ENCODE measurements at regions not wholly inside any gene's neighbourhood (a gene's known extent, or its start where the extent isn't known, plus 50 kb on each side); places are given as distances from the start of the nearest gene placed in this dataset.

GRCh38 chr4:125501090-125501489, 186.3 kb downstream of the FAT4 start:
- Histone ChIP-seq H3K4me3 (no peak overlapping the region), H3K27ac (no peak overlapping the region), H3K4me1 (ENCODE audit: insufficient read depth) (no peaks in the 10 kb centered on the region), H3K9me3 (no peaks in the 10 kb centered on the region), H3K36me3 (no peaks in the 10 kb centered on the region), H3K27me3 (peaks cover 3% of the 10 kb centered on the region)
- no peak for DNase-seq
- intact Hi-C loops (cut with DNase I): no loop called here
- TF ChIP-seq EP300 (IDR thresholded peaks at IDR 0.05) (no peak), POLR2A (IDR thresholded peaks at IDR 0.05) (no peak), CTCF (IDR thresholded peaks at IDR 0.05) (no peak)
- 91 to 92% (median 92%) methylated on average over 3 of the region's 3 CpGs for WGBS, 3 donors

DNA sequence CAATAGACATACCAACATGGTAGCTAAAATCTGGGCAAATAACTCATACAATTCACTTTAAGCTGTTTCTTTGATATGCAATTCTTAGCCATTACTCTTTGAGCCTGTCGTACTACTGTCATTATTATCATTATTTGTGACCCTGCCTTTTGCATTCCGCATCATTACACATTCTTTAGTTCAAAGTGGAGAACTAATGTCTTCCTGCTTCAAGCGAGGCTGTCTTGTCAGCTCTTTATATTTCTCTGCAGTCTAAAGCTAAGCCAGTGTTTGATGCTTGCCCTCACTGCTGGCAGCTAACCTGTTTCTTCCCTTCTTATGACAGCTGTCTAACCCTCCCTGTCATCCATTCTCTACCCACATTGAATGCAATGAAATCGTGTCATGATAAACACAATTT, 186.8 kb downstream of the FAT4 start:
- Histone ChIP-seq H3K36me3 (no peaks in the 10 kb centered on the region), H3K4me1 (ENCODE audit: insufficient read depth) (no peaks in the 10 kb centered on the region), H3K27ac (no peak overlapping the region), H3K4me3 (no peak overlapping the region), H3K9me3 (no peaks in the 10 kb centered on the region), H3K27me3 (peaks cover 3% of the 10 kb centered on the region)
- intact Hi-C loops (cut with DNase I): no loop called here
- WGBS, 3 donors: 50 to 64% (median 61%) methylated on average over 4 of the region's 4 CpGs
- no peak for DNase-seq
- no peak for TF ChIP-seq POLR2A (IDR thresholded peaks at IDR 0.05)

DNA sequence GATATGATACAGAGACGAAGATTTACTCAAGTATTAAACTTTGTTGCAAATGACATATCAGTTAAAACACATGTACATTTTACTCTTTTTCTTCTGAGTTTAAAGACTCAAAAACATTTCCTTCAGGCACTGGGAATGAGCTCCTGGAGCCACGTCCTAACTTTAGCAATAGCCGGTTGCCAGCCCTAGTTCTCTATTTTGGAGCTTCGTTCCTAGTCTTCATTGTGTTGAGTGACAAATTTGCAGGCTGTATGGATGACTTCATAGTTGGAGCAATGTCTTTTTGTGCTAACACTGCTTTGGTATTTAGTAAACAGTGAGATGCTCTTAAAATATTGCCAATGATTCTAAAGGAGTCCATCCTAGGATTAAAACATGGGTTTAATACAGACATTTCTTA, 190.9 kb downstream of the FAT4 start:
- no peak for TF ChIP-seq CTCF (IDR thresholded peaks at IDR 0.05)
- TF ChIP-seq POLR2A (IDR thresholded peaks at IDR 0.05): no peak
- no peak for TF ChIP-seq EP300 (IDR thresholded peaks at IDR 0.05)
- intact Hi-C loops (cut with DNase I): no loop called here

DNA sequence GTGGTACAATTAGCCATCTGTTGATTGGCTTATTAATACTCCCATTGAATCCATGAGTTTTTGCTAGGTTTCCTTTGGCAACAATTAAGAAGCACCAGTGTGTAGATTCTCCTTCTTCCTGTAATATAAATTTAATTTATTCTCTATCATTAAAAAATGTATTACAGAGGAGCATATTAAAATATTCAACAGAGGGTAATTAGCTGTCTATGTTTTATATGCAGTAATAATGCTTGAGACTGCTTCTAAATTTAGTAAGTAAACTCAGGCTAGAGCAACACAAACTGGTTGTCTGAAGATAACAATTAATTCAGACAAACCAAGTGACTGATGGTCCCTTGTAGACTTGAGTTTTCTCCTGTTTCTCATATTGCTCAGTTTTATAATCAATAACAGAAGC, 192.4 kb downstream of the FAT4 start:
- Histone ChIP-seq H3K4me3 (no peak overlapping the region), H3K36me3 (no peaks in the 10 kb centered on the region), H3K27me3 (no peaks in the 10 kb centered on the region), H3K27ac (no peak overlapping the region), H3K4me1 (ENCODE audit: insufficient read depth) (no peaks in the 10 kb centered on the region), H3K9me3 (no peaks in the 10 kb centered on the region)
- intact Hi-C loops (cut with DNase I): no loop called here
- no peak for TF ChIP-seq CTCF (IDR thresholded peaks at IDR 0.05)
- TF ChIP-seq EP300 (IDR thresholded peaks at IDR 0.05): no peak
- TF ChIP-seq POLR2A (IDR thresholded peaks at IDR 0.05): no peak
- no peak for DNase-seq

More for the DNA sequence above, 190.9 kb downstream of the FAT4 start:
- H3K27me3 ChIP-seq: no peaks in the 10 kb centered on the region
- H3K9me3 ChIP-seq: no peaks in the 10 kb centered on the region
- H3K36me3 ChIP-seq: no peaks in the 10 kb centered on the region
- H3K4me3 ChIP-seq: no peak overlapping the region
- H3K27ac ChIP-seq: no peak overlapping the region
- DNase-seq: no peak
- H3K4me1 ChIP-seq (ENCODE audit: insufficient read depth): no peaks in the 10 kb centered on the region
- WGBS, 3 donors: 65 to 84% (median 83%) methylated on average over 4 of the region's 4 CpGs

GRCh38 chr4:125511715-125512114, 197.0 kb downstream of the FAT4 start:
- H3K4me3 ChIP-seq: no peak overlapping the region
- no peaks in the 10 kb centered on the region for H3K36me3 ChIP-seq
- WGBS, 3 donors: 72 to 84% (median 82%) methylated on average over 3 of the region's 3 CpGs
- H3K27me3 ChIP-seq: no peaks in the 10 kb centered on the region
- no peak for DNase-seq
- H3K4me1 ChIP-seq (ENCODE audit: insufficient read depth): no peaks in the 10 kb centered on the region
- intact Hi-C loops (cut with DNase I): no loop called here
- H3K9me3 ChIP-seq: no peaks in the 10 kb centered on the region
- no peak overlapping the region for H3K27ac ChIP-seq
- TF ChIP-seq POLR2A (IDR thresholded peaks at IDR 0.05) (no peak), EP300 (IDR thresholded peaks at IDR 0.05) (no peak), CTCF (IDR thresholded peaks at IDR 0.05) (no peak)
